ENCODE measurements at regions not wholly inside any gene's neighbourhood (a gene's known extent, or its start where the extent isn't known, plus 50 kb on each side); places are given as distances from the start of the nearest gene placed in this dataset.

DNA sequence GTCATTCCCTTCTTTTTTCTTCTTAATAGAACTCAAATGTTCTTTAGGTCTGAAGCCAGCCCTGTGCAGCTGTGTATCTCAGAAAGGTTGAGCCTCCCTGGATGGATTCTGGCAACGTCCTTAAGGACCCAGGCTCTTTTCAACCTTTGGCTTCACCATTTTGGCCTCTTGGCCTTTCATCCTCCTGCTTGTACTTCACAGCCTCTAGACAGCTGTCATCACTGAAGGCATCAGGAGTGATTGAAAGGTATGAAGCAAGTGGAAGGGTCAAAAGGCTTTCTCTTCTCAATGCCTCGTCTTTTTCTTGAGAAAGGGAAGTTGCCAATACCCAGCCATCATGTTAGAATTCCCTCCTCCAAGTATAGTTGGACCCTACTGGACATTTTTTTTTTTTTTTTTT, 81.2 kb upstream of the RANBP3L start:
- Histone ChIP-seq H3K27ac (peak overlapping the region in 2 of 11 experiments; percentile 5 to 73; a peak in 2 of 22 replicates), H3K36me3 (no peaks in the 10 kb centered on the region), H3K4me2 (peak overlapping the region in 7 of 11 experiments; percentile 69 to 86 (median 82); a peak in 9 of 22 replicates), H4K20me1 (no peaks in the 10 kb centered on the region), H3K4me1 (peaks cover 39 to 68% (median 54%) of the 10 kb centered on the region in 10 experiments), H3K9ac (no peak overlapping the region), H3K4me3 (no peak overlapping the region), H3K9me3 (replicated peaks in 1 of 11) (peaks cover 0 to 25% (median 15%) of the 10 kb centered on the region in 11 experiments; a peak in 16 of 22 replicates), H3K27me3 (no peaks in the 10 kb centered on the region)
- TF ChIP-seq Cebpa-rat (IDR thresholded peaks at IDR 0.05) = no peak

DNA sequence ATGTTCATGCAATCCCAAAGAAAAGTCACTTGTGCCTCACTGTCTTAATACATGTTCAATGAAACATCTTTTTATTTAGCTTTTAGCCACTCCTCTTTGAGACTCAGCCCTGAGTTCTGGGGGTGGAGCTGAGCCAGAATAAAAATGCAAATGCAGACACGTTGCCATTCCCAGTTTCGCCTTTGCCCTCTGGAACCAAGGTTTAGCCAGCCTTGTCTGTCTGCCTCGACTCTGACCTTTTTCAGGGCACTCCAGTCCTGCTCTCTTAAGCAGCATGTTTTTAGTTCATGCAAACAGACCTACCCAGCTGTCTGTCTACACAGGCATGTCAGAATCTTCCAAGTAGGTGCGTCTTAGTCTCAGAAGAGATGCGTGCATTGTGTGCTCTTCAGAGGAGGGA, 82.2 kb upstream of the RANBP3L start:
- Histone ChIP-seq H3K36me3 (no peaks in the 10 kb centered on the region), H3K9ac (peak overlapping the region in 2 of 11 experiments; percentile 14 to 23; a peak in 2 of 22 replicates), H3K4me1 (peaks cover 39 to 69% (median 62%) of the 10 kb centered on the region in 10 experiments), H3K27me3 (no peaks in the 10 kb centered on the region), H3K4me3 (no peak overlapping the region; a peak in 1 of 20 replicates), H3K4me2 (peak overlapping the region; percentile 56 to 88 (median 82)), H3K9me3 (replicated peaks in 1 of 11) (peaks cover 0 to 28% (median 17%) of the 10 kb centered on the region in 11 experiments; a peak in 16 of 22 replicates), H4K20me1 (no peaks in the 10 kb centered on the region), H3K27ac (peak overlapping the region in 9 of 11 experiments; percentile 14 to 79 (median 69); a peak in 15 of 22 replicates)
- TF ChIP-seq Cebpa-rat (IDR thresholded peaks at IDR 0.05) = no peak

DNA sequence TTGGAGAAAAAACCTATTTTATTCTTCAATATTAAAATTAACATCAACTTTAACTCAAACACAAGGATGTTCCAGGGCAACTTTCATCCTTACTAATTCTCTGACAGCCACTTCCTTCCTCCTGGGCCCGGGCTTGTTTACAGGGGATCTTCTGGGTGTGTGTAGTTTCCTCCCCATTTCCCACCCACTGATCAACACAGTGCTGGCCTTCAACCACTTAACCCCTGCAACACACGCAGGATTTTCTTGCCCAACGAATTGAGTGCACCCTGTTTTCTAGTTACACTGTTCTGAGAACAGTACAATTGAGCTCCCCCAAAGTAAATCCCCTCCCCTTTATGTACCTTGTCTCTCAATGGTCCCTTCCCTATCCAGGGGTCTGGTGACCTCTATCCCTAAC, 83.1 kb upstream of the RANBP3L start:
- no peak for TF ChIP-seq Cebpa-rat (IDR thresholded peaks at IDR 0.05)
- peak overlapping the region in 4 of 10 experiments; percentile 3 to 12 (median 6); a peak in 3 of 20 replicates for H3K4me3 ChIP-seq
- peaks cover 48 to 77% (median 69%) of the 10 kb centered on the region in 10 experiments for H3K4me1 ChIP-seq
- no peaks in the 10 kb centered on the region for H3K36me3 ChIP-seq
- peaks cover 0 to 26% (median 17%) of the 10 kb centered on the region in 11 experiments; a peak in 16 of 22 replicates for H3K9me3 ChIP-seq (replicated peaks in 1 of 11)
- H4K20me1 ChIP-seq = no peaks in the 10 kb centered on the region
- H3K27me3 ChIP-seq = no peaks in the 10 kb centered on the region
- H3K4me2 ChIP-seq = peak overlapping the region; percentile 56 to 88 (median 82)
- peak overlapping the region; percentile 35 to 79 (median 66); a peak in 20 of 22 replicates for H3K27ac ChIP-seq
- H3K9ac ChIP-seq = peak overlapping the region in 9 of 11 experiments; percentile 14 to 54 (median 35); a peak in 12 of 22 replicates

DNA sequence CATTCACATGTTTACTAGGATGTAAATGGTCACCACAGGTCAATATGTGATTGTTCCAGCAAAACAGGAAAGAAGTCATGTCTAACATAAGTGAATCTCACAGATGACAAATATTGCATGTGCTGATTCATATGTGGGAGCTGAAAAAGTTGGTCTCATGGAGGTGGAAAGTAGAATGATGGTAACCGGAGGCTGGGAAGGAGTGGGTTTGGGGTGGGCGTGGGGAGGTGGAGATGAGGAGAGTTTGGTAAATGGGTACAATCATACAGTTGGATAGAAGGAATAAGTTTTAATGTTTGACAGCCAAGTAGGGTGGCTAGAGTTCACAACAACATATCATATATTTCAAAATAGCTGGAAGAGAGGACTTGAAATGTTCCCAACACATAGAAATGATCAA, 83.8 kb upstream of the RANBP3L start:
- H3K9me3 ChIP-seq (replicated peaks in 1 of 11) = peaks cover 0 to 26% (median 17%) of the 10 kb centered on the region in 11 experiments; a peak in 16 of 22 replicates
- peaks cover 54 to 78% (median 72%) of the 10 kb centered on the region in 10 experiments for H3K4me1 ChIP-seq
- H3K4me2 ChIP-seq = peak overlapping the region; percentile 56 to 88 (median 82); a peak in 21 of 22 replicates
- H3K36me3 ChIP-seq = no peaks in the 10 kb centered on the region
- peak overlapping the region in 9 of 11 experiments; percentile 49 to 79 (median 69); a peak in 16 of 22 replicates for H3K27ac ChIP-seq
- H3K9ac ChIP-seq = peak overlapping the region in 3 of 11 experiments; percentile 24 to 49 (median 47); a peak in 5 of 22 replicates
- H4K20me1 ChIP-seq = no peaks in the 10 kb centered on the region
- no peak overlapping the region for H3K4me3 ChIP-seq
- no peaks in the 10 kb centered on the region for H3K27me3 ChIP-seq
- TF ChIP-seq Cebpa-rat (IDR thresholded peaks at IDR 0.05) = no peak

DNA sequence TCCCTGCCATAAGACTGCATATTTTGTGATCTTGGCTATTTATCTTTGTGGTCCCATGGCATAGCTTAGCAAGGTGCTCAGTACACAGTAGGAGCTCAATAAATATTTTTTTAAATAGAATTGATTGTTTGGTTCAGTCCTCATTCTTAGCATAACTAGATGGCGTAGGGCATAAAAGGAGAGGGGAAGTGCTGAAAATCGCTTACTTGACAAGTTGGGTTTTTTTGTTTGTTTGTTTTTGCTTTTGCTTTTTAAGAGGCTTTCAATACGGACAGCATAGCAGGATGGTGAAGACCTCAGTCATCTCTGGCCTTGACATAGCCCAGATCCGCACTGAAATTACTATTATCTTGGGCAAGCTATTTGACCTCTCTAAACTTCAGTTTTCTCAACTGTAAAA, 86.6 kb upstream of the RANBP3L start:
- TF ChIP-seq Cebpa-rat (IDR thresholded peaks at IDR 0.05) = no peak
- H4K20me1 ChIP-seq = no peaks in the 10 kb centered on the region
- peak overlapping the region; percentile 73 to 92 (median 87); a peak in 20 of 22 replicates for H3K4me2 ChIP-seq
- H3K9me3 ChIP-seq (replicated peaks in 1 of 11) = peaks cover 0 to 20% (median 7%) of the 10 kb centered on the region in 11 experiments; a peak in 16 of 22 replicates
- no peaks in the 10 kb centered on the region for H3K36me3 ChIP-seq
- no peak overlapping the region for H3K4me3 ChIP-seq
- peak overlapping the region in 3 of 11 experiments; percentile 5 to 9 (median 7); a peak in 2 of 22 replicates for H3K9ac ChIP-seq
- no peaks in the 10 kb centered on the region for H3K27me3 ChIP-seq
- peak overlapping the region; percentile 2 to 100 (median 56); a peak in 19 of 22 replicates for H3K27ac ChIP-seq
- H3K4me1 ChIP-seq = peaks cover 79 to 94% (median 89%) of the 10 kb centered on the region in 10 experiments

DNA sequence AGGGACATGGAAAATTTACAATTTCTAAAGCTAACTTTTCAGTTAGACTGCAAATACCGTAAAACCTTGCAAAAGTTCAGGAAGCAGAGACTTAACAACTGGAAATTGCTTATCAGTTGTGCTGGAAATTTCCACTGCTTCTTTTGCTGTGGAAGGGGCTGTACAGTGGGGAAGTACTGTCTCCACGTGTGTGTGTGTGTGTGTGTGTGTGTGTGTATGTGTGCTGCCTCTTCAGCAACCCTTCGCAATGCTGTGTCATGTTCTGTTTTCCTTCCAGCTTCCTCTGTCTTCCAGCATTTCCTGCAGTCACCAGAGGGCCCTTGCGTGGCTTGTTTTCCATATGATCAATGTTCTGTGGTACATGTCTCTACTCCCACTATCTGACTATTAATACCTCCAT, 87.5 kb upstream of the RANBP3L start:
- peak overlapping the region; percentile 73 to 92 (median 87) for H3K4me2 ChIP-seq
- H3K4me3 ChIP-seq = no peak overlapping the region
- H3K4me1 ChIP-seq = peaks cover 79 to 94% (median 89%) of the 10 kb centered on the region in 10 experiments
- peaks cover 0 to 13% (median 4%) of the 10 kb centered on the region in 11 experiments; a peak in 9 of 22 replicates for H3K9me3 ChIP-seq (replicated peaks in 1 of 11)
- H3K36me3 ChIP-seq = no peaks in the 10 kb centered on the region
- no peaks in the 10 kb centered on the region for H4K20me1 ChIP-seq
- no peak for TF ChIP-seq Cebpa-rat (IDR thresholded peaks at IDR 0.05)
- peak overlapping the region; percentile 2 to 100 (median 56); a peak in 20 of 22 replicates for H3K27ac ChIP-seq
- H3K27me3 ChIP-seq = no peaks in the 10 kb centered on the region
- peak overlapping the region in 3 of 11 experiments; percentile 7 to 43 (median 11); a peak in 5 of 22 replicates for H3K9ac ChIP-seq

DNA sequence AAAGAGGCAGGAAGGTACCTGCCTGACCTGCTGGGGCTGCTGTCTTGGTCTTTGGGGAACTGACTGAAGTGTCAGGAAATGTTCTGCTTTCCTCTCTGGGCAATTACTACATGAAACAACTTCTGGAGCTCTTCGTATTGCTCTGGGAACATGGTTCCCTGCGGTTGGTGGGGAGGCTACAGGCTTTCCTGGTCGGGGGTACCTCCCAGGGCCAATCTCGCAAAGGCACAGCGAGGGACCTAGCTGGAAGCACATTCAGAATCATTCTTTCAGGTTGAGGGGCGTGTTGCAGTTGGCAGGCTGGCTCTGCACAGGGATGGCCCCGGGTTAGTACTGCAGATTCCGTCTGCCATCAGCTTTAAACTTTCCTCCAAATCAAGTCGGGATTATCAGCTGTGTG, 88.9 kb upstream of the RANBP3L start:
- no peak for TF ChIP-seq Cebpa-rat (IDR thresholded peaks at IDR 0.05)
- H3K4me3 ChIP-seq = peak overlapping the region in 1 of 10 experiments; percentile 12; a peak in 2 of 20 replicates
- peak overlapping the region; percentile 73 to 92 (median 87) for H3K4me2 ChIP-seq
- H3K9me3 ChIP-seq (replicated peaks in 1 of 11) = peaks cover 0 to 13% (median 4%) of the 10 kb centered on the region in 11 experiments; a peak in 9 of 22 replicates
- no peaks in the 10 kb centered on the region for H3K36me3 ChIP-seq
- H3K9ac ChIP-seq = peak overlapping the region in 8 of 11 experiments; percentile 20 to 85 (median 79); a peak in 12 of 22 replicates
- no peaks in the 10 kb centered on the region for H3K27me3 ChIP-seq
- H4K20me1 ChIP-seq = no peaks in the 10 kb centered on the region
- peaks cover 79 to 94% (median 89%) of the 10 kb centered on the region in 10 experiments for H3K4me1 ChIP-seq
- peak overlapping the region in 9 of 11 experiments; percentile 34 to 100 (median 98); a peak in 18 of 22 replicates for H3K27ac ChIP-seq

DNA sequence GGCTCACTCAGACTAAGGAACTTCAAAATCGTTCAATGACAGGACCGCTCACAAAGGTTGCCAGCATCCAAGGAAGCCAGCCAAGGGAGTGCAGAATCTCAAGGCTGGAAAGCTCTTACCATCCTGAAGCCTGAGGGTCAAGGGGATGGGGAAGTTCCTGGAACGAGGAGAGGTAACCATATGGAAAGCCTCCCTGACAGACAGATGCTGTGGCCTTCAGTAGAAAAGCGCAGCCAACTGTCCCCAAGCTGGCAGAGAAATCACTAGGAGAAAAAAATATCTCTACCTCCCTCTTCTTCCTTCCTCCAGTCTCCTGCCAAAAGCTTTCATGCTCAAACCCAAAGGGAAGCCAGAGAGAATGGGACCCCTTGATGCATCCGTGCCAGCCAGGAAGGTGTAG, 90.5 kb upstream of the RANBP3L start:
- peaks cover 89 to 99% (median 98%) of the 10 kb centered on the region in 10 experiments for H3K4me1 ChIP-seq
- H4K20me1 ChIP-seq = no peaks in the 10 kb centered on the region
- TF ChIP-seq Cebpa-rat (IDR thresholded peaks at IDR 0.05) = no peak
- H3K9ac ChIP-seq = peak overlapping the region in 9 of 11 experiments; percentile 41 to 85 (median 78); a peak in 15 of 22 replicates
- no peak overlapping the region; a peak in 1 of 20 replicates for H3K4me3 ChIP-seq
- H3K27ac ChIP-seq = peak overlapping the region in 10 of 11 experiments; percentile 62 to 100 (median 96); a peak in 18 of 22 replicates
- H3K36me3 ChIP-seq = no peaks in the 10 kb centered on the region
- peak overlapping the region; percentile 69 to 92 (median 87) for H3K4me2 ChIP-seq
- no peaks in the 10 kb centered on the region for H3K27me3 ChIP-seq
- peaks cover 0 to 6% (median 4%) of the 10 kb centered on the region in 11 experiments; a peak in 6 of 22 replicates for H3K9me3 ChIP-seq (replicated peaks in 1 of 11)

DNA sequence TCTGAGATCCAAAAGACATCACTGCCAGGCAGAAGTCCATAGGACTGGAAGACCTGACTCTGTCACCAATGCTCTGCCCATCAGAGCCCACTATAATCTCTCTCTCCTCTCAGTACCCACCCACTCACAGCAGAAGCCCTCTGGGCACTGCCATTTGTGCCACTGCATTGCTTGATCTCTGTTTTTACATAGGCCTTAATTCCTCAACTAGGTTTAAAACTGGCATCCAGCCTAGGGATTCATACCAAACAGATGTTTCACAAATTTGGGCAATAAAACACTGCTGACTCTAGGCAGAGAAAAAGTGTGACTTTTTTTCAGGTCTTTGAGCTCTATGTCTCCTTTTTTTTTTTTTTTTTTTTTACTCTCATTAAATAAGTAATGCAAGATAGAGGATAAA, 91.1 kb upstream of the RANBP3L start:
- H3K4me1 ChIP-seq = peaks cover 95 to 100% (median 100%) of the 10 kb centered on the region in 10 experiments
- H4K20me1 ChIP-seq = no peaks in the 10 kb centered on the region
- H3K4me2 ChIP-seq = peak overlapping the region; percentile 69 to 92 (median 87)
- peak overlapping the region in 10 of 11 experiments; percentile 62 to 100 (median 96); a peak in 19 of 22 replicates for H3K27ac ChIP-seq
- peaks cover 0 to 3% (median 0%) of the 10 kb centered on the region in 11 experiments; a peak in 3 of 22 replicates for H3K9me3 ChIP-seq (replicated peaks in 1 of 11)
- no peaks in the 10 kb centered on the region for H3K36me3 ChIP-seq
- peak overlapping the region in 9 of 11 experiments; percentile 41 to 85 (median 78); a peak in 15 of 22 replicates for H3K9ac ChIP-seq
- H3K4me3 ChIP-seq = no peak overlapping the region
- no peaks in the 10 kb centered on the region for H3K27me3 ChIP-seq
- no peak for TF ChIP-seq Cebpa-rat (IDR thresholded peaks at IDR 0.05)
